ENCODE measurements at regions not wholly inside any gene's neighbourhood (a gene's known extent, or its start where the extent isn't known, plus 50 kb on each side); places are given as distances from the start of the nearest gene placed in this dataset.

GRCh38 chr2:126817172-126817571 lies 81.5 kb upstream of the TEX51 start:
- no peak overlapping the region for H3K27ac ChIP-seq (ENCODE audit: insufficient read depth, low read length)
- no peaks in the 10 kb centered on the region for H3K36me3 ChIP-seq (ENCODE audit: control insufficient read depth, insufficient read depth, low read length)
- H3K79me2 ChIP-seq (ENCODE audit: control insufficient read depth, insufficient read depth, low read length), result no peaks in the 10 kb centered on the region
- no peak for DNase-seq (ENCODE audit: low read depth in 2 of 2)
- H3K4me2 ChIP-seq (ENCODE audit: extremely low read depth, insufficient read depth, low read length), result no peak overlapping the region
- H2AFZ ChIP-seq (ENCODE audit: low read length), result no peak overlapping the region
- TF ChIP-seq EZH2 (IDR thresholded peaks at IDR 0.05; ENCODE audit: low read length, missing control alignments), result no peak
- no peak for TF ChIP-seq CTCF (conservative IDR thresholded peaks at IDR 0.05 in 1 of 2, IDR thresholded peaks at IDR 0.05 in 1 of 2; ENCODE audit: low read depth in 1 of 2, low read length in 2 of 2)
- no peaks in the 10 kb centered on the region for H3K9me3 ChIP-seq (ENCODE audit: control insufficient read depth, insufficient read depth, low read depth, low read length)
- H3K27me3 ChIP-seq (ENCODE audit: control insufficient read depth, insufficient read depth, low read length), result no peaks in the 10 kb centered on the region
- no peak overlapping the region for H3K4me3 ChIP-seq (replicated peaks in 1 of 4; ENCODE audit: control extremely low read depth in 1 of 4, insufficient read depth in 1 of 4, low read depth in 3 of 4, low read length in 4 of 4)
- H3K9ac ChIP-seq (ENCODE audit: insufficient read depth, low read length), result no peak overlapping the region
- no peaks in the 10 kb centered on the region for H3K4me1 ChIP-seq (ENCODE audit: control insufficient read depth, extremely low read depth, insufficient read depth, low read length)
- no peaks in the 10 kb centered on the region for H4K20me1 ChIP-seq (ENCODE audit: control insufficient read depth, extremely low read depth, insufficient read depth, low read length)

- H3K27ac ChIP-seq (ENCODE audit: insufficient read depth, low read length), result no peak overlapping the region
- no peak overlapping the region for H2AFZ ChIP-seq (ENCODE audit: low read length)
- H4K20me1 ChIP-seq (ENCODE audit: control insufficient read depth, extremely low read depth, insufficient read depth, low read length), result no peaks in the 10 kb centered on the region
- H3K4me3 ChIP-seq (replicated peaks in 1 of 4; ENCODE audit: control extremely low read depth in 1 of 4, insufficient read depth in 1 of 4, low read depth in 3 of 4, low read length in 4 of 4), result no peak overlapping the region
- no peak for TF ChIP-seq EZH2 (IDR thresholded peaks at IDR 0.05; ENCODE audit: low read length, missing control alignments)
- TF ChIP-seq CTCF (conservative IDR thresholded peaks at IDR 0.05 in 1 of 2, IDR thresholded peaks at IDR 0.05 in 1 of 2; ENCODE audit: low read depth in 1 of 2, low read length in 2 of 2), result no peak
- no peaks in the 10 kb centered on the region for H3K27me3 ChIP-seq (ENCODE audit: control insufficient read depth, insufficient read depth, low read length)
- H3K4me2 ChIP-seq (ENCODE audit: extremely low read depth, insufficient read depth, low read length), result no peak overlapping the region
- no peaks in the 10 kb centered on the region for H3K9me3 ChIP-seq (ENCODE audit: control insufficient read depth, insufficient read depth, low read depth, low read length)
- no peaks in the 10 kb centered on the region for H3K4me1 ChIP-seq (ENCODE audit: control insufficient read depth, extremely low read depth, insufficient read depth, low read length)
- no peak overlapping the region for H3K9ac ChIP-seq (ENCODE audit: insufficient read depth, low read length)
- no peak for DNase-seq (ENCODE audit: low read depth in 2 of 2)
- H3K79me2 ChIP-seq (ENCODE audit: control insufficient read depth, insufficient read depth, low read length), result no peaks in the 10 kb centered on the region
- no peaks in the 10 kb centered on the region for H3K36me3 ChIP-seq (ENCODE audit: control insufficient read depth, insufficient read depth, low read length)
Observed at GRCh38 chr2:126822115-126822514, 76.6 kb upstream of the TEX51 start.

- Histone ChIP-seq H3K4me3 (replicated peaks in 1 of 4; ENCODE audit: control extremely low read depth in 1 of 4, insufficient read depth in 1 of 4, low read depth in 3 of 4, low read length in 4 of 4) (no peak overlapping the region), H3K9me3 (ENCODE audit: control insufficient read depth, insufficient read depth, low read depth, low read length) (no peaks in the 10 kb centered on the region), H2AFZ (ENCODE audit: low read length) (no peak overlapping the region), H3K9ac (ENCODE audit: insufficient read depth, low read length) (no peak overlapping the region), H3K4me1 (ENCODE audit: control insufficient read depth, extremely low read depth, insufficient read depth, low read length) (no peaks in the 10 kb centered on the region), H3K79me2 (ENCODE audit: control insufficient read depth, insufficient read depth, low read length) (no peaks in the 10 kb centered on the region), H3K4me2 (ENCODE audit: extremely low read depth, insufficient read depth, low read length) (no peak overlapping the region), H3K27ac (ENCODE audit: insufficient read depth, low read length) (no peak overlapping the region), H4K20me1 (ENCODE audit: control insufficient read depth, extremely low read depth, insufficient read depth, low read length) (no peaks in the 10 kb centered on the region), H3K36me3 (ENCODE audit: control insufficient read depth, insufficient read depth, low read length) (no peaks in the 10 kb centered on the region), H3K27me3 (ENCODE audit: control insufficient read depth, insufficient read depth, low read length) (no peaks in the 10 kb centered on the region)
- DNase-seq (ENCODE audit: low read depth in 2 of 2), result no peak
- TF ChIP-seq EZH2 (IDR thresholded peaks at IDR 0.05; ENCODE audit: low read length, missing control alignments) (no peak), CTCF (conservative IDR thresholded peaks at IDR 0.05 in 1 of 2, IDR thresholded peaks at IDR 0.05 in 1 of 2; ENCODE audit: low read depth in 1 of 2, low read length in 2 of 2) (no peak)
Observed at GRCh38 chr2:126822921-126823320, 75.8 kb upstream of the TEX51 start.
